WTC11 (cell line): ENCODE measurements at regions not wholly inside any gene's neighbourhood (a gene's known extent, or its start where the extent isn't known, plus 50 kb on each side); places are given as distances from the start of the nearest gene placed in this dataset.
A peak's percentile ranks its signal among the peaks of the same experiment; 100 is the strongest.

Experiments
- ATAC-seq: fragments of 200-7000 bp; cut with Tn5 transposase; 2 replicates; pipeline ENCODE4 v1.10.0; 2021; ENCODE audit warnings: mild to moderate bottlenecking, moderate library complexity
- CTCF ChIA-PET: fragments of 300-600 bp; sonication (Branson Sonifier 250); formaldehyde crosslinking; loops from one replicate; lab custom pipeline; 2021; ENCODE audit warnings: antibody characterized with exemption; lab: Charles Lee
- POLR2A ChIA-PET: fragments of 350-600 bp; sonication (Branson Sonifier 250); formaldehyde crosslinking; loops from one replicate; lab custom pipeline; 2021; ENCODE audit warnings: antibody characterized with exemption; lab: Charles Lee
- DNase-seq: peaks from one replicate; pipeline ENCODE4 v3.0.0; 2021; ENCODE audit warnings: low spot score
- H3K27ac Mint-ChIP-seq: 2 replicates; pipeline ENCODE4 v1.8.0; 2021; ENCODE audit warnings: mixed read lengths
- H3K27me3 Mint-ChIP-seq: 2 replicates; pipeline ENCODE4 v1.8.0; 2021; ENCODE audit warnings: low read depth, mild to moderate bottlenecking, moderate library complexity, mixed read lengths
- H3K36me3 Mint-ChIP-seq: 2 replicates; pipeline ENCODE4 v1.8.0; 2021; ENCODE audit warnings: mixed read lengths
- H3K4me1 Mint-ChIP-seq: 2 replicates; pipeline ENCODE4 v1.8.0; 2022; ENCODE audit warnings: mixed read lengths
- H3K4me3 Mint-ChIP-seq: 2 replicates; pipeline ENCODE4 v1.8.0; 2021; ENCODE audit warnings: mild to moderate bottlenecking, moderate library complexity, mixed read lengths
- H3K9me3 Mint-ChIP-seq: 2 replicates; pipeline ENCODE4 v1.8.0; 2021; ENCODE audit warnings: mixed read lengths
- CREM ChIP-seq: sonication (generic); formaldehyde crosslinking; IDR thresholded peaks from 2 replicates; pipeline ENCODE4 v1.8.1; 2022; ENCODE audit warnings: mild to moderate bottlenecking, missing genetic modification reagents, moderate library complexity
- EMX1 ChIP-seq: fragments of 250-450 bp; sonication (Bioruptor Pico); IDR thresholded peaks from 2 replicates; pipeline ENCODE4 v1.8.0; 2021; ENCODE audit warnings: mild to moderate bottlenecking
- GABPB1 ChIP-seq: sonication (generic); formaldehyde crosslinking; IDR thresholded peaks from 2 replicates; pipeline ENCODE4 v1.8.1; 2023; ENCODE audit warnings: mild to moderate bottlenecking, missing genetic modification reagents
- GRHL2 ChIP-seq: fragments of 250-450 bp; sonication (Bioruptor Pico); IDR thresholded peaks from 2 replicates; pipeline ENCODE4 v1.8.0; 2022; ENCODE audit warnings: mild to moderate bottlenecking, moderate library complexity; ENCODE audit not compliant: insufficient replicate concordance, severe bottlenecking
- GTF2I ChIP-seq: fragments of 250-450 bp; sonication (Bioruptor Pico); conservative IDR thresholded peaks from 2 replicates; pipeline ENCODE4 v1.4.0; 2021; ENCODE audit warnings: mild to moderate bottlenecking
- IRF2 ChIP-seq: sonication (generic); formaldehyde crosslinking; IDR thresholded peaks from 2 replicates; pipeline ENCODE4 v1.8.0; 2022; ENCODE audit warnings: low read depth, missing genetic modification reagents, borderline replicate concordance
- MYBL2 ChIP-seq: sonication (generic); formaldehyde crosslinking; IDR thresholded peaks from 2 replicates; pipeline ENCODE4 v1.8.1; 2023; ENCODE audit warnings: mild to moderate bottlenecking, moderate library complexity, missing genetic modification reagents
- NFYB ChIP-seq: sonication (generic); formaldehyde crosslinking; conservative IDR thresholded peaks from 2 replicates; pipeline ENCODE4 v1.8.0; 2022; ENCODE audit warnings: low read depth, missing genetic modification reagents
- NR3C1 ChIP-seq: sonication (generic); formaldehyde crosslinking; conservative IDR thresholded peaks from 2 replicates; pipeline ENCODE4 v1.8.1; 2023; ENCODE audit warnings: low read depth, mild to moderate bottlenecking, missing genetic modification reagents
- SMAD3 ChIP-seq: sonication (generic); formaldehyde crosslinking; IDR thresholded peaks from 2 replicates; pipeline ENCODE4 v1.8.0; 2022; ENCODE audit warnings: missing genetic modification reagents, mild to moderate bottlenecking, borderline replicate concordance
- TEAD1 ChIP-seq: sonication (generic); formaldehyde crosslinking; IDR thresholded peaks from 2 replicates; pipeline ENCODE4 v1.8.0; 2022; ENCODE audit warnings: mild to moderate bottlenecking, missing genetic modification reagents
- TEAD4 ChIP-seq: sonication (generic); formaldehyde crosslinking; IDR thresholded peaks from 2 replicates; pipeline ENCODE4 v1.8.0; 2022; ENCODE audit warnings: mild to moderate bottlenecking, missing genetic modification reagents
- TP53 ChIP-seq: sonication (generic); formaldehyde crosslinking; IDR thresholded peaks from 2 replicates; pipeline ENCODE4 v1.8.1; 2023; ENCODE audit warnings: mild to moderate bottlenecking, missing genetic modification reagents
- ZBTB21 ChIP-seq: sonication (generic); formaldehyde crosslinking; IDR thresholded peaks from 2 replicates; pipeline ENCODE4 v1.8.1; 2023; ENCODE audit warnings: mild to moderate bottlenecking, missing genetic modification reagents, borderline replicate concordance
- ZNF232 ChIP-seq: sonication (generic); formaldehyde crosslinking; IDR thresholded peaks from 2 replicates; pipeline ENCODE4 v1.8.0; 2022; ENCODE audit warnings: mild to moderate bottlenecking, missing genetic modification reagents
- TF ChIP-seq, protein P1 (sequence below): sonication (generic); formaldehyde crosslinking; IDR thresholded peaks from 2 replicates; pipeline ENCODE4 v1.8.1; 2023; ENCODE audit warnings: mild to moderate bottlenecking, missing genetic modification reagents, moderate library complexity
- TF ChIP-seq, protein P2 (sequence below): sonication (generic); formaldehyde crosslinking; IDR thresholded peaks from 2 replicates; pipeline ENCODE4 v1.8.0; 2022; ENCODE audit warnings: mild to moderate bottlenecking, missing genetic modification reagents
- TF ChIP-seq, protein P3 (sequence below): sonication (generic); formaldehyde crosslinking; IDR thresholded peaks from 2 replicates; pipeline ENCODE4 v1.8.0; 2022; ENCODE audit warnings: mild to moderate bottlenecking, missing genetic modification reagents
- TF ChIP-seq, protein P4 (sequence below): fragments of 200-600 bp; IDR thresholded peaks from 2 replicates; pipeline ENCODE4 v1.8.0; 2022; ENCODE audit warnings: antibody characterized with exemption
- TF ChIP-seq, protein P5 (sequence below): fragments of 250-450 bp; sonication (Bioruptor Pico); conservative IDR thresholded peaks from 2 replicates; pipeline ENCODE4 v1.9.0; 2021; ENCODE audit warnings: mild to moderate bottlenecking
- TF ChIP-seq, protein P6 (sequence below): fragments of 250-450 bp; sonication (Bioruptor Pico); IDR thresholded peaks from 2 replicates; pipeline ENCODE4 v2.1.2; 2022; ENCODE audit warnings: mild to moderate bottlenecking, moderate library complexity
- TF ChIP-seq, protein P7 (sequence below): sonication (generic); formaldehyde crosslinking; IDR thresholded peaks from 2 replicates; pipeline ENCODE4 v1.8.0; 2023; ENCODE audit warnings: missing genetic modification reagents

DNA sequence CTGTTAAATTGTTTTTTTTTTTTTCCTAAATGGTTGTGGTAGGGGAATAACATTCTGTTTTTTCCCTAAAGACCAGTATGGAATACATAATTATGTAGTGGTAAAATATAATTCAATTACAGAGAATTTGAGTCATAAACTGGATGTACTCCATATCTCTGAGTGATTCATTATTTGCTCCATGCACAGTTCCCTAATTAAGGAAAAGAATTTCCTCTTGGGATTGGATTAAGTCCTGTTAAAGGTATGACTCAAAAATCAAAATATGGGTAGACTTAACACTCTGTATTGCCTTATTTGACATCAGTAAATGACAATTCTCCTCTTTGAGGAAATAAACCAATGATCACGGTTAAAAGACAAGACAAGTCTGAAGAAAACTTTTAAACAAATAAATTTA, 78.0 kb upstream of the KCNH8 start:
- no peak for ATAC-seq
- ChIA-PET POLR2A (no interaction called here), CTCF (no interaction called here)
- no peaks in the 10 kb centered on the region for H3K27me3 Mint-ChIP-seq
- H3K9me3 Mint-ChIP-seq = peaks cover 52% of the 10 kb centered on the region
- no peak overlapping the region for H3K4me3 Mint-ChIP-seq
- H3K36me3 Mint-ChIP-seq = peaks cover 48% of the 10 kb centered on the region
- peaks cover 30% of the 10 kb centered on the region for H3K4me1 Mint-ChIP-seq
- TF ChIP-seq, protein P1, sequence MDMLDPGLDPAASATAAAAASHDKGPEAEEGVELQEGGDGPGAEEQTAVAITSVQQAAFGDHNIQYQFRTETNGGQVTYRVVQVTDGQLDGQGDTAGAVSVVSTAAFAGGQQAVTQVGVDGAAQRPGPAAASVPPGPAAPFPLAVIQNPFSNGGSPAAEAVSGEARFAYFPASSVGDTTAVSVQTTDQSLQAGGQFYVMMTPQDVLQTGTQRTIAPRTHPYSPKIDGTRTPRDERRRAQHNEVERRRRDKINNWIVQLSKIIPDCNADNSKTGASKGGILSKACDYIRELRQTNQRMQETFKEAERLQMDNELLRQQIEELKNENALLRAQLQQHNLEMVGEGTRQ (CRISPR knock-in tag) = no peak
- TF ChIP-seq TEAD1 (no peak), ZNF232 (CRISPR knock-in tag) (no peak), SMAD3 (no peak), GRHL2 (CRISPR knock-in tag) (no peak), NR3C1 (CRISPR knock-in tag) (no peak), MYBL2 (no peak), NFYB (CRISPR knock-in tag) (no peak), CREM (no peak), ZBTB21 (CRISPR knock-in tag) (no peak)
- TF ChIP-seq, protein P2, sequence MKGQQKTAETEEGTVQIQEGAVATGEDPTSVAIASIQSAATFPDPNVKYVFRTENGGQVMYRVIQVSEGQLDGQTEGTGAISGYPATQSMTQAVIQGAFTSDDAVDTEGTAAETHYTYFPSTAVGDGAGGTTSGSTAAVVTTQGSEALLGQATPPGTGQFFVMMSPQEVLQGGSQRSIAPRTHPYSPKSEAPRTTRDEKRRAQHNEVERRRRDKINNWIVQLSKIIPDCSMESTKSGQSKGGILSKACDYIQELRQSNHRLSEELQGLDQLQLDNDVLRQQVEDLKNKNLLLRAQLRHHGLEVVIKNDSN (CRISPR knock-in tag) = no peak
- no peak overlapping the region for H3K27ac Mint-ChIP-seq
- no peak for DNase-seq

DNA sequence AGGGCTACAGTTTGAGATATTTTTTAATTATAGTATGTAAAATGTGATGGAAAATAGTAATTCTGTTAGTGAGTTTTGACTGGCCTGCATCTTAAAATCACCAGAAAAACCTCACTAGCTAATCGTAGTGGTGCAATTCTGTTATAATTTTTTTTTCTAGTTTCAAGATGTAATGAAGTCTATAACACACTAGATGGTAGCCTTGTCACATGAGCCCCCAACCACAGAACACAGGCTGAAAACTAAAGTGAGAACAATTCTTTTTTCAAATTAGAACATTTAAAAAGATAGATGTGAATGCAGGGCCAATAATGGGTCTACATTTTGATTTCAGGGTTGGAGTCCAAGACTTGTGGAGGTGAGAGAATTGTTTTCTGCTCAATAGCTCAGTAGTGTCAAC, 83.3 kb upstream of the KCNH8 start:
- peak; percentile 82 for ATAC-seq
- H3K4me1 Mint-ChIP-seq = peaks cover 8% of the 10 kb centered on the region
- ChIA-PET POLR2A (no interaction called here), CTCF (interaction anchor here (0.6 to 1.4 kb wide), 20 partner anchors 9 to 801 kb away, joined by 3 to 9 read pairs (median 4); no protein-coding TSS in a partner anchor)
- H3K27ac Mint-ChIP-seq = no peak overlapping the region
- H3K36me3 Mint-ChIP-seq = peaks cover 24% of the 10 kb centered on the region
- no peak for DNase-seq
- H3K4me3 Mint-ChIP-seq = no peak overlapping the region
- TF ChIP-seq, protein P3, sequence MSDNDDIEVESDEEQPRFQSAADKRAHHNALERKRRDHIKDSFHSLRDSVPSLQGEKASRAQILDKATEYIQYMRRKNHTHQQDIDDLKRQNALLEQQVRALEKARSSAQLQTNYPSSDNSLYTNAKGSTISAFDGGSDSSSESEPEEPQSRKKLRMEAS (CRISPR knock-in tag) = no peak
- TF ChIP-seq, protein P4, sequence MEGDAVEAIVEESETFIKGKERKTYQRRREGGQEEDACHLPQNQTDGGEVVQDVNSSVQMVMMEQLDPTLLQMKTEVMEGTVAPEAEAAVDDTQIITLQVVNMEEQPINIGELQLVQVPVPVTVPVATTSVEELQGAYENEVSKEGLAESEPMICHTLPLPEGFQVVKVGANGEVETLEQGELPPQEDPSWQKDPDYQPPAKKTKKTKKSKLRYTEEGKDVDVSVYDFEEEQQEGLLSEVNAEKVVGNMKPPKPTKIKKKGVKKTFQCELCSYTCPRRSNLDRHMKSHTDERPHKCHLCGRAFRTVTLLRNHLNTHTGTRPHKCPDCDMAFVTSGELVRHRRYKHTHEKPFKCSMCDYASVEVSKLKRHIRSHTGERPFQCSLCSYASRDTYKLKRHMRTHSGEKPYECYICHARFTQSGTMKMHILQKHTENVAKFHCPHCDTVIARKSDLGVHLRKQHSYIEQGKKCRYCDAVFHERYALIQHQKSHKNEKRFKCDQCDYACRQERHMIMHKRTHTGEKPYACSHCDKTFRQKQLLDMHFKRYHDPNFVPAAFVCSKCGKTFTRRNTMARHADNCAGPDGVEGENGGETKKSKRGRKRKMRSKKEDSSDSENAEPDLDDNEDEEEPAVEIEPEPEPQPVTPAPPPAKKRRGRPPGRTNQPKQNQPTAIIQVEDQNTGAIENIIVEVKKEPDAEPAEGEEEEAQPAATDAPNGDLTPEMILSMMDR = peak; percentile 43; the same call in 1 of the 2 replicates
- no peak for TF ChIP-seq EMX1 (CRISPR knock-in tag)
- no peak for TF ChIP-seq TP53
- no peak for TF ChIP-seq GTF2I (CRISPR knock-in tag)
- no peak for TF ChIP-seq MYBL2
- no peak for TF ChIP-seq TEAD4 (CRISPR knock-in tag)
- TF ChIP-seq, all 79 proteins: peak for 1
- Mint-ChIP-seq H3K9me3 (peaks cover 29% of the 10 kb centered on the region), H3K27me3 (no peaks in the 10 kb centered on the region)

DNA sequence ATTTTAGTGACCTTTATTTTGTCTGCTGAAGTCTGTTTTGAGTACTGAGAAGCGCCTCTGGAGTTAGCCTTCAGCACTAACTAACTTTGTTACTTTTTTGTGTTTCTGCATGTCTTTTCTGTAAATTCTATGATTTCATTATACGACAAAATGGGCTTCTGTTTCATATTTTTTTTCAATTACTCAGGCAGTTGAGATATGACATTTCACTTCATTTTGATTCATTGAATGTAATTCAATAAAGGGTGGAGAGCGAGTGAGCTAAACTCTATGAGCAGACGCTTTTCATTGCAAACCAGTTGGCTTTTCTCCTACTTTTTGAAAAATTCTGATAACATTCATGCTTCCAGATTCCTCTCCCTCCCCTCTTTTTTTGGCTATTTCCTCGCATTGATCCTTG, 84.4 kb upstream of the KCNH8 start:
- no peak for ATAC-seq
- CTCF ChIA-PET = interaction anchor here (0.9 to 1.0 kb wide), 2 partner anchors 10 to 624 kb away, joined by 3 read pairs; no protein-coding TSS in a partner anchor
- TF ChIP-seq, protein P5, sequence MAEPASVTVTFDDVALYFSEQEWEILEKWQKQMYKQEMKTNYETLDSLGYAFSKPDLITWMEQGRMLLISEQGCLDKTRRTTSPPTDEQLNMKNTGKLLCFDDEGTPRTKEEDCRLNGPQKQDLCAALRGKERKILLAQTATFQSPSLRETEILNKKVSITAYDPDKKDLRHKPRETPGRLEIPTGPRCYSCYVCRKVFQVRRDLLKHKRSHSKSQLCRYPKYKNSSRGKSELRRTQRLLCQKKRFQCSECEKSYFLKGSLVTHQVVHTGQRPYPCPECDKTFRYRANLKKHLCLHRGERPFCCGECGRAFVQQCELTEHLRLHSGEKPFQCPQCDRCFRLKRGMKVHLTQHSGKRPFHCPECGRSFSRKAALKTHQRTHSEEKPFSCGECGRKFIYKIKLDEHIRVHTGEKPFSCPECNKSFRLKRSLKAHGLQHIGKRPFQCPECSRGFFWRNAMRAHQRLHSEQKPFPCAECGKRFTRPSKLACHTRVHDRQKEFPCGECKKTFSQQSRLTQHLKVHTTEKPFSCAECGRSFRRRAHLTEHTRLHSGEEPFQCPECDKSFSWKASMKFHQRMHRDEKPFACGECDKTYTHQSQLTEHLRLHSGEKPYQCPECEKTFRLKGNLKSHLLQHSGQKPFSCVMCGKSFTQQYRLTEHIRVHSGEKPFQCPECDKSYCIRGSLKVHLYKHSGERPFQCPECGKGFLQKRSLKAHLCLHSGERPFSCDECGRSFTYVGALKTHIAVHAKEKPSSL (CRISPR knock-in tag) = no peak
- TF ChIP-seq, protein P4 = no peak
- TF ChIP-seq, protein P6, sequence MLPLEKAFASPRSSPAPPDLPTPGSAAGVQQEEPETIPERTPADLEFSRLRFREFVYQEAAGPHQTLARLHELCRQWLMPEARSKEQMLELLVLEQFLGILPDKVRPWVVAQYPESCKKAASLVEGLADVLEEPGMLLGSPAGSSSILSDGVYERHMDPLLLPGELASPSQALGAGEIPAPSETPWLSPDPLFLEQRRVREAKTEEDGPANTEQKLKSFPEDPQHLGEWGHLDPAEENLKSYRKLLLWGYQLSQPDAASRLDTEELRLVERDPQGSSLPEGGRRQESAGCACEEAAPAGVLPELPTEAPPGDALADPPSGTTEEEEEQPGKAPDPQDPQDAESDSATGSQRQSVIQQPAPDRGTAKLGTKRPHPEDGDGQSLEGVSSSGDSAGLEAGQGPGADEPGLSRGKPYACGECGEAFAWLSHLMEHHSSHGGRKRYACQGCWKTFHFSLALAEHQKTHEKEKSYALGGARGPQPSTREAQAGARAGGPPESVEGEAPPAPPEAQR (CRISPR knock-in tag) = no peak
- TF ChIP-seq, protein P7, sequence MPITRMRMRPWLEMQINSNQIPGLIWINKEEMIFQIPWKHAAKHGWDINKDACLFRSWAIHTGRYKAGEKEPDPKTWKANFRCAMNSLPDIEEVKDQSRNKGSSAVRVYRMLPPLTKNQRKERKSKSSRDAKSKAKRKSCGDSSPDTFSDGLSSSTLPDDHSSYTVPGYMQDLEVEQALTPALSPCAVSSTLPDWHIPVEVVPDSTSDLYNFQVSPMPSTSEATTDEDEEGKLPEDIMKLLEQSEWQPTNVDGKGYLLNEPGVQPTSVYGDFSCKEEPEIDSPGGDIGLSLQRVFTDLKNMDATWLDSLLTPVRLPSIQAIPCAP = no peak
- TF ChIP-seq, protein P1 (CRISPR knock-in tag) = no peak
- TF ChIP-seq GABPB1 (CRISPR knock-in tag) (no peak), IRF2 (no peak)

More for the DNA sequence above, 84.4 kb upstream of the KCNH8 start:
- H3K9me3 Mint-ChIP-seq = peaks cover 21% of the 10 kb centered on the region
- H3K4me3 Mint-ChIP-seq = no peak overlapping the region
- H3K36me3 Mint-ChIP-seq = peaks cover 15% of the 10 kb centered on the region
- H3K27me3 Mint-ChIP-seq = no peaks in the 10 kb centered on the region
- peaks cover 8% of the 10 kb centered on the region for H3K4me1 Mint-ChIP-seq
- no peak overlapping the region for H3K27ac Mint-ChIP-seq
- no peak for DNase-seq
- POLR2A ChIA-PET = interaction anchor here (0.6 kb wide), 1 partner anchor 45 kb away, joined by 3 read pairs; no protein-coding TSS in a partner anchor
